ENCODE measurements at regions not wholly inside any gene's neighbourhood (a gene's known extent, or its start where the extent isn't known, plus 50 kb on each side); places are given as distances from the start of the nearest gene placed in this dataset.

GRCh38 chr9:119793218-119793617, 424.0 kb upstream of the BRINP1 start:
- H3K27me3 ChIP-seq (ENCODE audit: insufficient read depth, low read length) = no peaks in the 10 kb centered on the region
- no peaks in the 10 kb centered on the region for H3K4me1 ChIP-seq (ENCODE audit: insufficient read depth, low read length, severe bottlenecking)
- no peak overlapping the region for H3K4me3 ChIP-seq (ENCODE audit: low read depth, low read length, poor library complexity, severe bottlenecking)
- no peak overlapping the region for H2AFZ ChIP-seq (ENCODE audit: low read length)
- no peak overlapping the region for H3K9ac ChIP-seq (ENCODE audit: low read length)
- H3K4me2 ChIP-seq (ENCODE audit: low read length) = no peak overlapping the region
- no peaks in the 10 kb centered on the region for H3K9me3 ChIP-seq (ENCODE audit: low read length)
- no peaks in the 10 kb centered on the region for H3K36me3 ChIP-seq (ENCODE audit: insufficient read depth, low read length)
- H3K27ac ChIP-seq (ENCODE audit: low read depth, low read length, poor library complexity, severe bottlenecking) = no peak overlapping the region
- H4K20me1 ChIP-seq (ENCODE audit: insufficient read depth, low read length) = no peaks in the 10 kb centered on the region
- H3K79me2 ChIP-seq (ENCODE audit: insufficient read depth, low read length) = no peaks in the 10 kb centered on the region
- TF ChIP-seq CTCF (IDR thresholded peaks at IDR 0.05; ENCODE audit: low read length) (no peak), EZH2 (IDR thresholded peaks at IDR 0.05; ENCODE audit: borderline replicate concordance, low read length) (no peak)
- no peaks in the 10 kb centered on the region for H3F3A ChIP-seq (ENCODE audit: insufficient read depth, low read length)
- H3K9me2 ChIP-seq (ENCODE audit: low read depth, low read length) = no peaks in the 10 kb centered on the region

GRCh38 chr9:119792242-119792641, 423.0 kb upstream of the BRINP1 start:
- Histone ChIP-seq H3K27ac (ENCODE audit: low read depth, low read length, poor library complexity, severe bottlenecking) (no peak overlapping the region), H3K9ac (ENCODE audit: low read length) (no peak overlapping the region), H3K9me2 (ENCODE audit: low read depth, low read length) (no peaks in the 10 kb centered on the region), H3K9me3 (ENCODE audit: low read length) (no peaks in the 10 kb centered on the region), H3K4me2 (ENCODE audit: low read length) (no peak overlapping the region), H3K27me3 (ENCODE audit: insufficient read depth, low read length) (no peaks in the 10 kb centered on the region), H4K20me1 (ENCODE audit: insufficient read depth, low read length) (no peaks in the 10 kb centered on the region), H3F3A (ENCODE audit: insufficient read depth, low read length) (no peaks in the 10 kb centered on the region), H3K79me2 (ENCODE audit: insufficient read depth, low read length) (no peaks in the 10 kb centered on the region), H3K36me3 (ENCODE audit: insufficient read depth, low read length) (no peaks in the 10 kb centered on the region), H3K4me1 (ENCODE audit: insufficient read depth, low read length, severe bottlenecking) (no peaks in the 10 kb centered on the region), H2AFZ (ENCODE audit: low read length) (no peak overlapping the region), H3K4me3 (ENCODE audit: low read depth, low read length, poor library complexity, severe bottlenecking) (no peak overlapping the region)
- TF ChIP-seq EZH2 (IDR thresholded peaks at IDR 0.05; ENCODE audit: borderline replicate concordance, low read length) (no peak), CTCF (IDR thresholded peaks at IDR 0.05; ENCODE audit: low read length) (no peak)

GRCh38 chr9:119789987-119790386, 420.8 kb upstream of the BRINP1 start:
- Histone ChIP-seq H2AFZ (ENCODE audit: low read length) (no peak overlapping the region), H4K20me1 (ENCODE audit: insufficient read depth, low read length) (no peaks in the 10 kb centered on the region), H3K4me1 (ENCODE audit: insufficient read depth, low read length, severe bottlenecking) (no peaks in the 10 kb centered on the region), H3F3A (ENCODE audit: insufficient read depth, low read length) (no peaks in the 10 kb centered on the region), H3K9me3 (ENCODE audit: low read length) (no peaks in the 10 kb centered on the region), H3K27me3 (ENCODE audit: insufficient read depth, low read length) (no peaks in the 10 kb centered on the region), H3K27ac (ENCODE audit: low read depth, low read length, poor library complexity, severe bottlenecking) (no peak overlapping the region), H3K4me2 (ENCODE audit: low read length) (no peak overlapping the region), H3K9me2 (ENCODE audit: low read depth, low read length) (no peaks in the 10 kb centered on the region), H3K79me2 (ENCODE audit: insufficient read depth, low read length) (no peaks in the 10 kb centered on the region), H3K4me3 (ENCODE audit: low read depth, low read length, poor library complexity, severe bottlenecking) (no peak overlapping the region), H3K9ac (ENCODE audit: low read length) (no peak overlapping the region), H3K36me3 (ENCODE audit: insufficient read depth, low read length) (no peaks in the 10 kb centered on the region)
- TF ChIP-seq CTCF (IDR thresholded peaks at IDR 0.05; ENCODE audit: low read length) (no peak), EZH2 (IDR thresholded peaks at IDR 0.05; ENCODE audit: borderline replicate concordance, low read length) (no peak)

Measured in OCI-LY1 (cell line).